Neural cell (in vitro differentiated cells): ENCODE measurements at regions not wholly inside any gene's neighbourhood (a gene's known extent, or its start where the extent isn't known, plus 50 kb on each side); places are given as distances from the start of the nearest gene placed in this dataset.
"Not testable (repeated sequence)": the region's sequence is repeated elsewhere in the genome, so short reads cannot be mapped to it uniquely, and the experiment has no call there.

Experiments used
- H2AFZ ChIP-seq: fragments of 200-600, 300-800 bp; sonication (generic), shearing (Covaris generic); 2 replicates; pipeline ENCODE4 v1.6.0; 2014; ENCODE audit warnings: low read depth, mild to moderate bottlenecking, antibody characterized with exemption, low read length, moderate library complexity
- H3F3A ChIP-seq: fragments of 200-600 bp; shearing (Covaris generic); 2 replicates; pipeline ENCODE4 v1.6.1; 2016; ENCODE audit warnings: mild to moderate bottlenecking, moderate library complexity, mixed read lengths, antibody characterized with exemption, low read length; ENCODE audit not compliant: insufficient read depth, poor library complexity, severe bottlenecking
- H3K27ac ChIP-seq: fragments of 200-600, 300-800 bp; sonication (generic), shearing (Covaris generic); 2 replicates; pipeline ENCODE4 v1.5.1; 2014; ENCODE audit warnings: mild to moderate bottlenecking, low read length, moderate library complexity
- H3K27me3 ChIP-seq: fragments of 300-800, 200-600 bp; sonication (generic), shearing (Covaris generic); 2 replicates; pipeline ENCODE4 v1.6.0; 2014; ENCODE audit warnings: mild to moderate bottlenecking, low read depth, low read length, moderate library complexity; ENCODE audit not compliant: insufficient read depth
- H3K36me3 ChIP-seq: fragments of 300-800, 200-600 bp; sonication (generic), shearing (Covaris generic); 2 replicates; pipeline ENCODE4 v1.5.1; 2014; ENCODE audit warnings: mild to moderate bottlenecking, antibody characterized with exemption, low read length, moderate library complexity; ENCODE audit not compliant: insufficient read depth
- H3K4me2 ChIP-seq: fragments of 300-800, 200-600 bp; sonication (generic), shearing (Covaris generic); 2 replicates; pipeline ENCODE4 v1.6.0; 2014; ENCODE audit warnings: mild to moderate bottlenecking, low read length
- H3K4me3 ChIP-seq: fragments of 300-800, 200-600 bp; sonication (generic), shearing (Covaris generic); 2 replicates; pipeline ENCODE4 v1.5.1; 2014; ENCODE audit warnings: mild to moderate bottlenecking, low read length, moderate library complexity
- H3K79me2 ChIP-seq: fragments of 200-600 bp; shearing (Covaris generic); replicated peaks from 2 replicates; pipeline ENCODE4 v1.6.0; 2014; ENCODE audit warnings: mild to moderate bottlenecking, low read length, moderate library complexity; ENCODE audit not compliant: insufficient read depth
- H3K9ac ChIP-seq: fragments of 300-800, 200-600 bp; sonication (generic), shearing (Covaris generic); 2 replicates; pipeline ENCODE4 v1.6.1; 2016; ENCODE audit warnings: mild to moderate bottlenecking, low read length, mixed read lengths
- H3K9me2 ChIP-seq: fragments of 200-600 bp; shearing (Covaris generic); 2 replicates; pipeline ENCODE4 v1.6.1; 2016; ENCODE audit warnings: mild to moderate bottlenecking, low read length, mixed read lengths; ENCODE audit not compliant: insufficient read depth
- H3K9me3 ChIP-seq: fragments of 200-600, 300-800 bp; sonication (generic), shearing (Covaris generic); 2 replicates; pipeline ENCODE4 v1.6.1; 2016; ENCODE audit warnings: mild to moderate bottlenecking, mixed run types, low read length, moderate library complexity, mixed read lengths
- H4K20me1 ChIP-seq: fragments of 200-600 bp; shearing (Covaris generic); 2 replicates; pipeline ENCODE4 v1.6.1; 2016; ENCODE audit warnings: mild to moderate bottlenecking, mixed run types; ENCODE audit not compliant: insufficient read depth
- CTCF ChIP-seq: fragments of 450-650 bp; IDR thresholded peaks from 2 replicates; pipeline ENCODE4 v1.5.1; 2014; ENCODE audit warnings: antibody characterized with exemption, mild to moderate bottlenecking, moderate library complexity; ENCODE audit not compliant: poor library complexity, severe bottlenecking
- EP300 ChIP-seq: fragments of 450-650 bp; conservative IDR thresholded peaks from 2 replicates; pipeline ENCODE4 v1.6.1; 2014; ENCODE audit warnings: antibody characterized with exemption, mild to moderate bottlenecking, moderate library complexity; ENCODE audit not compliant: poor library complexity, severe bottlenecking
- EZH2 ChIP-seq: fragments of 200-600, 300-800 bp; shearing (Covaris generic), sonication (generic); IDR thresholded peaks from 2 replicates; pipeline ENCODE4 v1.6.1; 2014; ENCODE audit warnings: antibody characterized with exemption, low read length, borderline replicate concordance, mild to moderate bottlenecking; ENCODE audit not compliant: insufficient read depth, poor library complexity, severe bottlenecking
- MXI1 ChIP-seq: fragments of 450-650 bp; conservative IDR thresholded peaks from 2 replicates; pipeline ENCODE4 v1.6.1; 2014; ENCODE audit warnings: antibody characterized with exemption, mild to moderate bottlenecking; ENCODE audit not compliant: poor library complexity, severe bottlenecking
- POLR2AphosphoS5 ChIP-seq: IDR thresholded peaks from 2 replicates; pipeline ENCODE4 v1.6.1; 2012
- RAD21 ChIP-seq: fragments of 450-650 bp; conservative IDR thresholded peaks from 2 replicates; pipeline ENCODE4 v1.6.1; 2014; ENCODE audit warnings: antibody characterized with exemption, mild to moderate bottlenecking, moderate library complexity
- SMC3 ChIP-seq: fragments of 450-650 bp; conservative IDR thresholded peaks from 2 replicates; pipeline ENCODE4 v1.6.1; 2014; ENCODE audit warnings: antibody characterized with exemption, mild to moderate bottlenecking, moderate library complexity; ENCODE audit not compliant: poor library complexity
- TAF1 ChIP-seq: IDR thresholded peaks from 2 replicates; pipeline ENCODE4 v1.6.1; 2012; ENCODE audit warnings: low read depth
- TF ChIP-seq, protein P1 (sequence below): IDR thresholded peaks from 2 replicates; pipeline ENCODE4 v1.6.1; 2012; ENCODE audit warnings: borderline replicate concordance

- no peaks in the 10 kb centered on the region for H4K20me1 ChIP-seq
These were observed 80.3 kb upstream of the PWP1 start for GRCh38 chr12:107605293-107605692.

GRCh38 chr12:107607464-107608392, 77.9 kb upstream of the PWP1 start:
- Histone ChIP-seq H3K36me3 (no peaks in the 10 kb centered on the region), H3K4me2 (no peak overlapping the region), H4K20me1 (no peaks in the 10 kb centered on the region), H3K4me3 (no peak overlapping the region), H2AFZ (no peak overlapping the region), H3F3A (no peaks in the 10 kb centered on the region), H3K27ac (no peak overlapping the region), H3K27me3 (no peaks in the 10 kb centered on the region), H3K9me2 (no peaks in the 10 kb centered on the region), H3K9me3 (no peaks in the 10 kb centered on the region), H3K79me2 (no peaks in the 10 kb centered on the region), H3K9ac (no peak overlapping the region)
- TF ChIP-seq CTCF, result peak; percentile 93
- no peak for TF ChIP-seq TAF1
- no peak for TF ChIP-seq EP300
- TF ChIP-seq SMC3, result peak; percentile 98
- TF ChIP-seq, protein P1, sequence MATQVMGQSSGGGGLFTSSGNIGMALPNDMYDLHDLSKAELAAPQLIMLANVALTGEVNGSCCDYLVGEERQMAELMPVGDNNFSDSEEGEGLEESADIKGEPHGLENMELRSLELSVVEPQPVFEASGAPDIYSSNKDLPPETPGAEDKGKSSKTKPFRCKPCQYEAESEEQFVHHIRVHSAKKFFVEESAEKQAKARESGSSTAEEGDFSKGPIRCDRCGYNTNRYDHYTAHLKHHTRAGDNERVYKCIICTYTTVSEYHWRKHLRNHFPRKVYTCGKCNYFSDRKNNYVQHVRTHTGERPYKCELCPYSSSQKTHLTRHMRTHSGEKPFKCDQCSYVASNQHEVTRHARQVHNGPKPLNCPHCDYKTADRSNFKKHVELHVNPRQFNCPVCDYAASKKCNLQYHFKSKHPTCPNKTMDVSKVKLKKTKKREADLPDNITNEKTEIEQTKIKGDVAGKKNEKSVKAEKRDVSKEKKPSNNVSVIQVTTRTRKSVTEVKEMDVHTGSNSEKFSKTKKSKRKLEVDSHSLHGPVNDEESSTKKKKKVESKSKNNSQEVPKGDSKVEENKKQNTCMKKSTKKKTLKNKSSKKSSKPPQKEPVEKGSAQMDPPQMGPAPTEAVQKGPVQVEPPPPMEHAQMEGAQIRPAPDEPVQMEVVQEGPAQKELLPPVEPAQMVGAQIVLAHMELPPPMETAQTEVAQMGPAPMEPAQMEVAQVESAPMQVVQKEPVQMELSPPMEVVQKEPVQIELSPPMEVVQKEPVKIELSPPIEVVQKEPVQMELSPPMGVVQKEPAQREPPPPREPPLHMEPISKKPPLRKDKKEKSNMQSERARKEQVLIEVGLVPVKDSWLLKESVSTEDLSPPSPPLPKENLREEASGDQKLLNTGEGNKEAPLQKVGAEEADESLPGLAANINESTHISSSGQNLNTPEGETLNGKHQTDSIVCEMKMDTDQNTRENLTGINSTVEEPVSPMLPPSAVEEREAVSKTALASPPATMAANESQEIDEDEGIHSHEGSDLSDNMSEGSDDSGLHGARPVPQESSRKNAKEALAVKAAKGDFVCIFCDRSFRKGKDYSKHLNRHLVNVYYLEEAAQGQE, result no peak
- peak; percentile 95 for TF ChIP-seq RAD21

More at GRCh38 chr12:107605293-107605692, 80.3 kb upstream of the PWP1 start:
- Histone ChIP-seq H3K9ac (no peak overlapping the region), H3K9me2 (no peaks in the 10 kb centered on the region), H3K4me3 (no peak overlapping the region), H3K27me3 (no peaks in the 10 kb centered on the region), H3K4me2 (no peak overlapping the region), H3K79me2 (no peaks in the 10 kb centered on the region), H2AFZ (no peak overlapping the region), H3K27ac (no peak overlapping the region), H3F3A (no peaks in the 10 kb centered on the region), H3K9me3 (no peaks in the 10 kb centered on the region), H3K36me3 (no peaks in the 10 kb centered on the region)
- TF ChIP-seq CTCF (no peak), TAF1 (no peak), SMC3 (no peak), EP300 (no peak), POLR2AphosphoS5 (no peak), EZH2 (no peak), MXI1 (no peak), RAD21 (no peak)
- TF ChIP-seq, protein P1, result no peak

- not testable (repeated sequence) for H3K36me3 ChIP-seq, H2AFZ ChIP-seq, H3K9ac ChIP-seq, H3K27ac ChIP-seq, H3F3A ChIP-seq, H3K4me2 ChIP-seq, H3K4me3 ChIP-seq, H3K9me3 ChIP-seq, H4K20me1 ChIP-seq, H3K79me2 ChIP-seq, H3K9me2 ChIP-seq, H3K27me3 ChIP-seq
These were observed 76.8 kb upstream of the PWP1 start for GRCh38 chr12:107608779-107609178.
